Gastrocnemius medialis (tissue), 4 donors: ENCODE measurements at regions not wholly inside any gene's neighbourhood (a gene's known extent, or its start where the extent isn't known, plus 50 kb on each side); places are given as distances from the start of the nearest gene placed in this dataset.
"Not testable (repeated sequence)": the region's sequence is repeated elsewhere in the genome, so short reads cannot be mapped to it uniquely, and the experiment has no call there.

Experiments used
- CTCF ChIP-seq, 5 experiments: fragments of 450-650 bp in 3 of 5; fragments of 200-600 bp in 2 of 5; sonication (generic) in 2 of 5; IDR thresholded peaks in 4 of 5; conservative IDR thresholded peaks in 1 of 5; 1 replicate in 4 of 5; 2 replicates in 1 of 5; pipeline ENCODE4 v1.5.1; 2016 to 2019; ENCODE audit warnings: antibody characterized with exemption in 5 of 5, mild to moderate bottlenecking in 3 of 5, moderate library complexity in 3 of 5
- POLR2A ChIP-seq, 2 donors: fragments of 450-650 bp; IDR thresholded peaks; one replicate each; pipeline ENCODE4 v1.6.1; 2017; ENCODE audit warnings: antibody characterized with exemption in 2 of 2, mild to moderate bottlenecking in 2 of 2, moderate library complexity in 2 of 2

- not testable (repeated sequence) for TF ChIP-seq CTCF (IDR thresholded peaks at IDR 0.05 in 4 of 5, conservative IDR thresholded peaks at IDR 0.05 in 1 of 5); POLR2A (IDR thresholded peaks at IDR 0.05)
Observed at GRCh38 chr9:67086862-67087261, 94.5 kb upstream of the SPATA31A3 start.
